K562 (cell line): ENCODE measurements at regions not wholly inside any gene's neighbourhood (a gene's known extent, or its start where the extent isn't known, plus 50 kb on each side); places are given as distances from the start of the nearest gene placed in this dataset.

Experiments used
- ATAC-seq: fragments of 200-7000 bp; cut with Tn5 transposase; 3 replicates; pipeline ENCODE4 v1.9.1; 2020; ENCODE audit warnings: moderate library complexity
- BruUV-seq: library from RNA; stranded (reverse); fragments of 400-500 nt; replicated peaks from 2 replicates; lab custom pipeline; 2021; lab: Mats Ljungman, UMichigan
- CTCF ChIA-PET: fragments of 300-600 bp; formaldehyde crosslinking; extraction: SDS; loops from one replicate; lab custom pipeline; 2021; ENCODE audit warnings: low intra/inter-chr PET ratio; lab: Yijun Ruan, JAX
- POLR2A ChIA-PET: fragments of 300-600, 350-650 bp; sonication (Branson Sonifier 250); formaldehyde crosslinking; extraction: SDS; loops from one replicate; lab custom pipeline; 2021; ENCODE audit warnings: antibody characterized with exemption, inconsistent platforms; lab: Yijun Ruan, JAX
- DNase-seq, 4 experiments: peaks; one replicate each; pipeline versions ENCODE4 v3.0.0 to v3.0.0-alpha.2; 2011 to 2018; ENCODE audit warnings: low spot score in 3 of 4, mixed read lengths in 3 of 4; ENCODE audit errors: extremely low read depth in 1 of 4
- FAIRE-seq: peaks from 2 replicates; lab custom pipeline; 2011; peaks lifted over from hg19 to GRCh38; lab: Jason Lieb, UNC
- H2AFZ ChIP-seq: 2 replicates; pipeline ENCODE4 v1.6.0; 2011; ENCODE audit warnings: low read depth, low read length, control low read depth, inconsistent platforms
- H3K27ac ChIP-seq: fragments of 200-600 bp; 3 replicates; pipeline ENCODE4 v1.8.0; 2011; ENCODE audit warnings: low read depth, mild to moderate bottlenecking, control low read depth, inconsistent platforms, low read length, moderate library complexity, mixed read lengths; ENCODE audit errors: extremely low read depth
- H3K27me3 ChIP-seq, 2 experiments: fragments of 300-600 bp in 1 of 2; 2 replicates in 1 of 2; 3 replicates in 1 of 2; pipeline versions ENCODE4 v1.6.0 to v1.8.0; 2011; ENCODE audit warnings: inconsistent platforms in 2 of 2, low read length in 2 of 2, mild to moderate bottlenecking in 1 of 2, mixed read lengths in 1 of 2, moderate library complexity in 1 of 2; ENCODE audit not compliant: control insufficient read depth in 2 of 2, insufficient read depth in 2 of 2
- H3K36me3 ChIP-seq: fragments of 300-600 bp; 3 replicates; pipeline ENCODE4 v1.8.0; 2011; ENCODE audit warnings: mild to moderate bottlenecking, low read length, inconsistent platforms; ENCODE audit not compliant: control insufficient read depth, insufficient read depth
- H3K4me1 ChIP-seq, 2 experiments: fragments of 200-600 bp in 1 of 2; replicated peaks in 1 of 2; 2 replicates in 1 of 2; 3 replicates in 1 of 2; pipeline versions ENCODE4 v1.5.1 to v1.8.0; 2011; ENCODE audit warnings: inconsistent platforms in 2 of 2, low read length in 2 of 2, mild to moderate bottlenecking in 1 of 2, mixed read lengths in 1 of 2, moderate library complexity in 1 of 2; ENCODE audit not compliant: control insufficient read depth in 2 of 2, insufficient read depth in 2 of 2
- H3K4me2 ChIP-seq: 2 replicates; pipeline ENCODE4 v1.6.1; 2011; ENCODE audit warnings: low read length, control low read depth, inconsistent platforms, mixed read lengths; ENCODE audit not compliant: insufficient read depth
- H3K4me3 ChIP-seq: fragments of 200-600 bp; sonication (generic), shearing (Covaris generic); 2 replicates; pipeline ENCODE4 v1.5.1; 2016; ENCODE audit warnings: control low read depth, inconsistent platforms
- H3K79me2 ChIP-seq: fragments of 200-600 bp; 3 replicates; pipeline ENCODE4 v1.8.0; 2011; ENCODE audit warnings: low read length, inconsistent platforms; ENCODE audit not compliant: control insufficient read depth, insufficient read depth
- H3K9ac ChIP-seq, 2 experiments: 2 replicates each; pipeline versions ENCODE4 v1.6.0 to v1.6.1; 2011; ENCODE audit warnings: low read depth in 2 of 2, low read length in 2 of 2, control low read depth in 1 of 2, inconsistent platforms in 1 of 2, mild to moderate bottlenecking in 1 of 2, mixed read lengths in 1 of 2; ENCODE audit not compliant: insufficient read depth in 1 of 2
- H3K9me1 ChIP-seq: one replicate; pipeline ENCODE4 v1.6.0; 2011; ENCODE audit warnings: inconsistent platforms, mild to moderate bottlenecking, low read length, moderate library complexity; ENCODE audit not compliant: control insufficient read depth, insufficient read depth
- H3K9me3 ChIP-seq: replicated peaks from 2 replicates; pipeline ENCODE4 v1.5.1; 2011; ENCODE audit warnings: low read depth, low read length, inconsistent platforms; ENCODE audit not compliant: control insufficient read depth, insufficient read depth
- H4K20me1 ChIP-seq: replicated peaks from 2 replicates; pipeline ENCODE4 v1.6.1; 2011; ENCODE audit warnings: low read length, inconsistent platforms, mixed read lengths; ENCODE audit not compliant: control insufficient read depth, insufficient read depth
- ATF2 ChIP-seq: sonication (generic); formaldehyde crosslinking; IDR thresholded peaks from 2 replicates; pipeline ENCODE4 v1.8.1; 2022; ENCODE audit warnings: missing genetic modification reagents
- CHCHD3 ChIP-seq: fragments of 250-450 bp; sonication (Bioruptor Pico); IDR thresholded peaks from 2 replicates; pipeline ENCODE4 v2.1.2; 2022; ENCODE audit warnings: mild to moderate bottlenecking
- GABPB1 ChIP-seq: sonication (generic); formaldehyde crosslinking; IDR thresholded peaks from 2 replicates; pipeline ENCODE4 v1.8.0; 2022; ENCODE audit warnings: mild to moderate bottlenecking, missing genetic modification reagents
- HNRNPK ChIP-seq: fragments of 200-400 bp; formaldehyde crosslinking; IDR thresholded peaks from one replicate; pipeline ENCODE4 v1.6.1; 2018; ENCODE audit warnings: mild to moderate bottlenecking, low read depth, low read length; ENCODE audit not compliant: poor library complexity, severe bottlenecking
- HNRNPL ChIP-seq: fragments of 200-400 bp; formaldehyde crosslinking; IDR thresholded peaks from 2 replicates; pipeline ENCODE4 v1.6.1; 2017; ENCODE audit warnings: low read depth, mild to moderate bottlenecking, low read length
- ILF3 ChIP-seq: fragments of 450-650 bp; IDR thresholded peaks from 2 replicates; pipeline ENCODE4 v1.6.1; 2018; ENCODE audit warnings: antibody characterized with exemption, mild to moderate bottlenecking, moderate library complexity, borderline replicate concordance
- NR0B1 ChIP-seq: fragments of 450-650 bp; IDR thresholded peaks from one replicate; pipeline ENCODE4 v1.6.1; 2018; ENCODE audit warnings: mild to moderate bottlenecking, moderate library complexity; ENCODE audit not compliant: partially characterized antibody
- PKNOX1 ChIP-seq: fragments of 450-650 bp; IDR thresholded peaks from 2 replicates; pipeline ENCODE4 v1.6.1; 2016
- POLR2B ChIP-seq: fragments of 450-650 bp; IDR thresholded peaks from 2 replicates; pipeline ENCODE4 v1.6.1; 2018; ENCODE audit warnings: low read depth; ENCODE audit not compliant: partially characterized antibody
- SRF ChIP-seq, 2 experiments: fragments of 250-450, 450-650 bp in 1 of 2; sonication (Bioruptor Pico) in 1 of 2; sonication (generic) in 1 of 2; formaldehyde crosslinking; IDR thresholded peaks; 2 replicates each; pipeline versions ENCODE4 v1.5.0 to v1.5.1; 2020 to 2022; ENCODE audit warnings: mild to moderate bottlenecking in 1 of 2, missing genetic modification reagents in 1 of 2
- TAF15 ChIP-seq: fragments of 200-400 bp; formaldehyde crosslinking; IDR thresholded peaks from 2 replicates; pipeline ENCODE4 v1.6.1; 2017; ENCODE audit warnings: mild to moderate bottlenecking, low read depth, low read length, moderate library complexity
- THAP12 ChIP-seq: fragments of 250-450 bp; sonication (Bioruptor Pico); IDR thresholded peaks from 2 replicates; pipeline ENCODE4 v1.9.0; 2021; ENCODE audit warnings: mild to moderate bottlenecking, inconsistent platforms
- ZBTB26 ChIP-seq: fragments of 450-650 bp; formaldehyde crosslinking; IDR thresholded peaks from 2 replicates; pipeline ENCODE4 v1.4.0; 2022; ENCODE audit warnings: missing genetic modification characterization
- ZFP1 ChIP-seq: fragments of 450-650 bp; formaldehyde crosslinking; IDR thresholded peaks from 2 replicates; pipeline ENCODE4 v1.4.0; 2020; ENCODE audit warnings: mild to moderate bottlenecking, mixed read lengths
- ZNF134 ChIP-seq: fragments of 250-450 bp; sonication (Bioruptor Pico); conservative IDR thresholded peaks from 2 replicates; pipeline ENCODE4 v1.4.0; 2020
- ZNF354B ChIP-seq: fragments of 250-450 bp; sonication (Bioruptor Pico); IDR thresholded peaks from 2 replicates; pipeline ENCODE4 v1.4.0; 2020
- ZNF561 ChIP-seq: fragments of 450-650 bp; formaldehyde crosslinking; conservative IDR thresholded peaks from 2 replicates; pipeline ENCODE4 v1.4.0; 2020; ENCODE audit warnings: mild to moderate bottlenecking, moderate library complexity
- ZNF717 ChIP-seq: fragments of 250-450 bp; sonication (Bioruptor Pico); IDR thresholded peaks from 2 replicates; pipeline ENCODE4 v1.5.0; 2021
- WGBS: fragments of 100-300 bp; shearing (Covaris generic); methylation state at CpG from one replicate; pipeline ENCODE4 v1.1.6; 2016; ENCODE audit warnings: low coverage, mixed read lengths; ENCODE audit not compliant: insufficient coverage; ENCODE audit errors: missing lambda C conversion rate; 5-methylcytosine and 5-hydroxymethylcytosine counted together
- in situ Hi-C: fragments of 300-500 bp; cut with MboI; formaldehyde crosslinking; loops from 4 replicates; pipeline ENCODE4 v1.15.0; 2018; ENCODE audit warnings: inconsistent platforms, mixed read lengths
- intact Hi-C: fragments of 100-400 bp; cut with micrococcal nuclease; formaldehyde crosslinking; loops from 2 replicates; pipeline ENCODE4 v1.14.2; 2022

GRCh38 chr14:97709552-97709951, 912.4 kb downstream of the VRK1 start:
- H3K27me3 ChIP-seq, result no peaks in the 10 kb centered on the region
- 0% methylated on average over 5 of the region's 6 CpGs for WGBS
- ATAC-seq (no peak), DNase-seq (no peak), FAIRE-seq (no peak)
- no peak overlapping the region for H2AFZ ChIP-seq
- no peaks in the 10 kb centered on the region for H3K4me1 ChIP-seq
- no peaks in the 10 kb centered on the region for H3K36me3 ChIP-seq
- H3K4me3 ChIP-seq, result no peak overlapping the region
- H3K79me2 ChIP-seq, result no peaks in the 10 kb centered on the region
- H3K4me2 ChIP-seq, result no peak overlapping the region
- H4K20me1 ChIP-seq, result no peaks in the 10 kb centered on the region
- H3K9me1 ChIP-seq, result no peaks in the 10 kb centered on the region
- H3K9ac ChIP-seq, result no peak overlapping the region
- POLR2A ChIA-PET, result no interaction called here
- intact Hi-C loops, result no loop called here
- TF ChIP-seq ZNF354B (no peak), CHCHD3 (CRISPR knock-in tag) (no peak), GABPB1 (CRISPR knock-in tag) (no peak), ATF2 (no peak), ZFP1 (CRISPR knock-in tag) (no peak), POLR2B (no peak), ZNF561 (no peak), THAP12 (no peak), ILF3 (no peak), ZNF134 (CRISPR knock-in tag) (no peak), ZBTB26 (CRISPR knock-in tag) (no peak), HNRNPL (no peak), HNRNPK (no peak), ZNF717 (no peak), SRF (CRISPR knock-in tag; IDR thresholded peaks at IDR 0.05) (no peak), PKNOX1 (no peak), NR0B1 (no peak), TAF15 (no peak)
- no TSS peak for BruUV-seq
- in situ Hi-C loops, result no loop called here
- CTCF ChIA-PET, result no interaction called here
- H3K27ac ChIP-seq, result no peak overlapping the region
- H3K9me3 ChIP-seq, result no peaks in the 10 kb centered on the region
